ENCODE measurements at regions not wholly inside any gene's neighbourhood (a gene's known extent, or its start where the extent isn't known, plus 50 kb on each side); places are given as distances from the start of the nearest gene placed in this dataset.

- 99 to 100% methylated on average over 5 of the region's 5 CpGs for WGBS, 2 experiments (ENCODE audit: low coverage in 1 of 2, low lambda C conversion rate in 2 of 2, missing lambda C conversion rate in 2 of 2)
- TF ChIP-seq EZH2phosphoT487 (IDR thresholded peaks at IDR 0.05; ENCODE audit: insufficient read depth, low read depth) (no peak), EZH2 (IDR thresholded peaks at IDR 0.05; ENCODE audit: insufficient read depth, poor library complexity, severe bottlenecking) (no peak)
- no peaks in the 10 kb centered on the region for H3K79me2 ChIP-seq (ENCODE audit: insufficient read depth)
Observed at GRCh38 chr12:115255962-115256361, 572.0 kb upstream of the TBX3 start.

GRCh38 chr12:115255257-115255656 lies 571.3 kb upstream of the TBX3 start:
- no peak overlapping the region for H2AFZ ChIP-seq
- in situ Hi-C loops (cut with MboI): no loop called here

More at GRCh38 chr12:115255962-115256361, 572.0 kb upstream of the TBX3 start:
- H3K9ac ChIP-seq: no peak overlapping the region
- H3K9me3 ChIP-seq (ENCODE audit: low read depth): no peaks in the 10 kb centered on the region
- in situ Hi-C loops (cut with MboI): no loop called here
- no peak overlapping the region for H3K4me3 ChIP-seq
- H4K20me1 ChIP-seq (ENCODE audit: insufficient read depth): no peaks in the 10 kb centered on the region
- H3K4me2 ChIP-seq (ENCODE audit: unreplicated experiment): no peak overlapping the region
- H3K36me3 ChIP-seq (ENCODE audit: low read depth): no peaks in the 10 kb centered on the region
- no peaks in the 10 kb centered on the region for H3F3A ChIP-seq (ENCODE audit: insufficient read depth)
- H3K27ac ChIP-seq: no peak overlapping the region
- H3K4me1 ChIP-seq (ENCODE audit: insufficient read depth): peaks cover 18% of the 10 kb centered on the region
- no peak for DNase-seq
- H2AFZ ChIP-seq: no peak overlapping the region
- H3K27me3 ChIP-seq (replicated peaks; ENCODE audit: insufficient read depth): no peaks in the 10 kb centered on the region
- H3K9me2 ChIP-seq (ENCODE audit: insufficient read depth): no peaks in the 10 kb centered on the region

GRCh38 chr12:115253049-115253448 lies 569.1 kb upstream of the TBX3 start:
- DNase-seq: no peak
- Histone ChIP-seq H3F3A (ENCODE audit: insufficient read depth) (no peaks in the 10 kb centered on the region), H3K36me3 (ENCODE audit: low read depth) (no peaks in the 10 kb centered on the region), H2AFZ (no peak overlapping the region), H3K27me3 (replicated peaks; ENCODE audit: insufficient read depth) (no peaks in the 10 kb centered on the region), H3K4me1 (ENCODE audit: insufficient read depth) (peaks cover 8% of the 10 kb centered on the region), H3K79me2 (ENCODE audit: insufficient read depth) (no peaks in the 10 kb centered on the region), H3K27ac (no peak overlapping the region), H3K9me3 (ENCODE audit: low read depth) (no peaks in the 10 kb centered on the region), H4K20me1 (ENCODE audit: insufficient read depth) (no peaks in the 10 kb centered on the region), H3K4me3 (no peak overlapping the region), H3K9me2 (ENCODE audit: insufficient read depth) (no peaks in the 10 kb centered on the region), H3K9ac (no peak overlapping the region), H3K4me2 (ENCODE audit: unreplicated experiment) (no peak overlapping the region)
- 84 to 94% methylated on average over 3 of the region's 3 CpGs for WGBS, 2 experiments (ENCODE audit: low coverage in 1 of 2, low lambda C conversion rate in 2 of 2, missing lambda C conversion rate in 2 of 2)
- TF ChIP-seq EZH2phosphoT487 (IDR thresholded peaks at IDR 0.05; ENCODE audit: insufficient read depth, low read depth) (no peak), EZH2 (IDR thresholded peaks at IDR 0.05; ENCODE audit: insufficient read depth, poor library complexity, severe bottlenecking) (no peak)
- in situ Hi-C loops (cut with MboI): no loop called here

More at GRCh38 chr12:115255257-115255656, 571.3 kb upstream of the TBX3 start:
- peaks cover 11% of the 10 kb centered on the region for H3K4me1 ChIP-seq (ENCODE audit: insufficient read depth)
- no peak overlapping the region for H3K27ac ChIP-seq
- H3K9me2 ChIP-seq (ENCODE audit: insufficient read depth): no peaks in the 10 kb centered on the region
- H3K9ac ChIP-seq: no peak overlapping the region
- TF ChIP-seq EZH2phosphoT487 (IDR thresholded peaks at IDR 0.05; ENCODE audit: insufficient read depth, low read depth) (no peak), EZH2 (IDR thresholded peaks at IDR 0.05; ENCODE audit: insufficient read depth, poor library complexity, severe bottlenecking) (no peak)
- no peaks in the 10 kb centered on the region for H3F3A ChIP-seq (ENCODE audit: insufficient read depth)
- H4K20me1 ChIP-seq (ENCODE audit: insufficient read depth): no peaks in the 10 kb centered on the region
- no peaks in the 10 kb centered on the region for H3K36me3 ChIP-seq (ENCODE audit: low read depth)
- H3K4me2 ChIP-seq (ENCODE audit: unreplicated experiment): no peak overlapping the region
- no peaks in the 10 kb centered on the region for H3K79me2 ChIP-seq (ENCODE audit: insufficient read depth)
- no peaks in the 10 kb centered on the region for H3K9me3 ChIP-seq (ENCODE audit: low read depth)
- no peaks in the 10 kb centered on the region for H3K27me3 ChIP-seq (replicated peaks; ENCODE audit: insufficient read depth)
- no peak for DNase-seq
- H3K4me3 ChIP-seq: no peak overlapping the region

GRCh38 chr12:115251727-115252126 lies 567.8 kb upstream of the TBX3 start:
- H3K79me2 ChIP-seq (ENCODE audit: insufficient read depth): no peaks in the 10 kb centered on the region
- no peaks in the 10 kb centered on the region for H3K4me1 ChIP-seq (ENCODE audit: insufficient read depth)
- no peaks in the 10 kb centered on the region for H3K36me3 ChIP-seq (ENCODE audit: low read depth)
- no peaks in the 10 kb centered on the region for H3K9me3 ChIP-seq (ENCODE audit: low read depth)
- no peak overlapping the region for H2AFZ ChIP-seq
- WGBS, 2 experiments (ENCODE audit: low coverage in 1 of 2, low lambda C conversion rate in 2 of 2, missing lambda C conversion rate in 2 of 2): 96 to 98% methylated on average over 6 of the region's 6 CpGs
- H3K9me2 ChIP-seq (ENCODE audit: insufficient read depth): no peaks in the 10 kb centered on the region
- H3K4me3 ChIP-seq: no peak overlapping the region
- H4K20me1 ChIP-seq (ENCODE audit: insufficient read depth): no peaks in the 10 kb centered on the region
- no peaks in the 10 kb centered on the region for H3K27me3 ChIP-seq (replicated peaks; ENCODE audit: insufficient read depth)
- no peak for TF ChIP-seq EZH2 (IDR thresholded peaks at IDR 0.05; ENCODE audit: insufficient read depth, poor library complexity, severe bottlenecking)
- no peak for TF ChIP-seq EZH2phosphoT487 (IDR thresholded peaks at IDR 0.05; ENCODE audit: insufficient read depth, low read depth)
- no peak for DNase-seq
- no peak overlapping the region for H3K4me2 ChIP-seq (ENCODE audit: unreplicated experiment)
- no peaks in the 10 kb centered on the region for H3F3A ChIP-seq (ENCODE audit: insufficient read depth)
- H3K9ac ChIP-seq: no peak overlapping the region
- in situ Hi-C loops (cut with MboI): no loop called here
- H3K27ac ChIP-seq: no peak overlapping the region

- 67% methylated on average over 3 of the region's 3 CpGs for WGBS, 2 experiments (ENCODE audit: low coverage in 1 of 2, low lambda C conversion rate in 2 of 2, missing lambda C conversion rate in 2 of 2)
- Histone ChIP-seq H4K20me1 (ENCODE audit: insufficient read depth) (no peaks in the 10 kb centered on the region), H3K27me3 (replicated peaks; ENCODE audit: insufficient read depth) (no peaks in the 10 kb centered on the region), H3K9me3 (ENCODE audit: low read depth) (no peaks in the 10 kb centered on the region), H3K4me2 (ENCODE audit: unreplicated experiment) (no peak overlapping the region), H3K9ac (no peak overlapping the region), H3K9me2 (ENCODE audit: insufficient read depth) (no peaks in the 10 kb centered on the region), H3F3A (ENCODE audit: insufficient read depth) (no peaks in the 10 kb centered on the region), H3K36me3 (ENCODE audit: low read depth) (no peaks in the 10 kb centered on the region), H2AFZ (no peak overlapping the region), H3K4me3 (no peak overlapping the region), H3K27ac (no peak overlapping the region), H3K79me2 (ENCODE audit: insufficient read depth) (no peaks in the 10 kb centered on the region), H3K4me1 (ENCODE audit: insufficient read depth) (no peaks in the 10 kb centered on the region)
- in situ Hi-C loops (cut with MboI): no loop called here
- DNase-seq: no peak
- TF ChIP-seq EZH2 (IDR thresholded peaks at IDR 0.05; ENCODE audit: insufficient read depth, poor library complexity, severe bottlenecking) (no peak), EZH2phosphoT487 (IDR thresholded peaks at IDR 0.05; ENCODE audit: insufficient read depth, low read depth) (no peak)
Observed at GRCh38 chr12:115249671-115250278, 565.8 kb upstream of the TBX3 start.

Data from GM23248 (cell line).